ENCODE measurements at regions not wholly inside any gene's neighbourhood (a gene's known extent, or its start where the extent isn't known, plus 50 kb on each side); places are given as distances from the start of the nearest gene placed in this dataset.

GRCh38 chr7:112556633-112557032 lies 75.8 kb downstream of the LSMEM1 start (continued):
- no peak for TF ChIP-seq ISL1 (CRISPR knock-in tag; IDR thresholded peaks at IDR 0.05)
- TF ChIP-seq BACH2 (CRISPR knock-in tag; IDR thresholded peaks at IDR 0.05; ENCODE audit: borderline replicate concordance): no peak
- no peak for TF ChIP-seq GLIS3 (CRISPR knock-in tag; IDR thresholded peaks at IDR 0.05)
- TF ChIP-seq ZC3H10 (CRISPR knock-in tag; IDR thresholded peaks at IDR 0.05): no peak
- no peak for TF ChIP-seq TOX (CRISPR knock-in tag; IDR thresholded peaks at IDR 0.05; ENCODE audit: borderline replicate concordance)
- TF ChIP-seq ZNF8 (CRISPR knock-in tag; IDR thresholded peaks at IDR 0.05): no peak
- no peak for TF ChIP-seq SNAI2 (CRISPR knock-in tag; IDR thresholded peaks at IDR 0.05)
- TF ChIP-seq CSRNP3 (CRISPR knock-in tag; IDR thresholded peaks at IDR 0.05): no peak

GRCh38 chr7:112566442-112567324 lies 85.9 kb downstream of the LSMEM1 start:
- peak; percentile 78 for ATAC-seq
- peak; percentile 87 for TF ChIP-seq ISL1 (CRISPR knock-in tag; IDR thresholded peaks at IDR 0.05)
- peak; percentile 58; the same call in 1 of the 2 replicates for TF ChIP-seq PATZ1 (CRISPR knock-in tag; IDR thresholded peaks at IDR 0.05; ENCODE audit: borderline replicate concordance)
- TF ChIP-seq BACH2 (CRISPR knock-in tag; IDR thresholded peaks at IDR 0.05; ENCODE audit: borderline replicate concordance): no peak
- peak; percentile 54; the same call in 1 of the 2 replicates for TF ChIP-seq TSHZ2 (CRISPR knock-in tag; IDR thresholded peaks at IDR 0.05)
- no peak for TF ChIP-seq ARNTL (CRISPR knock-in tag; IDR thresholded peaks at IDR 0.05; ENCODE audit: borderline replicate concordance, low read depth)

GRCh38 chr7:112567388-112567787 lies 86.6 kb downstream of the LSMEM1 start:
- TF ChIP-seq CREB5 (CRISPR knock-in tag; IDR thresholded peaks at IDR 0.05; ENCODE audit: low read depth) (no peak), ZNF565 (CRISPR knock-in tag; conservative IDR thresholded peaks at IDR 0.05; ENCODE audit: low read depth) (no peak), ISL1 (CRISPR knock-in tag; IDR thresholded peaks at IDR 0.05) (no peak), PPARA (CRISPR knock-in tag; IDR thresholded peaks at IDR 0.05; ENCODE audit: borderline replicate concordance) (no peak), ZNF8 (CRISPR knock-in tag; IDR thresholded peaks at IDR 0.05) (no peak), TOX (CRISPR knock-in tag; IDR thresholded peaks at IDR 0.05; ENCODE audit: borderline replicate concordance) (no peak), GLIS3 (CRISPR knock-in tag; IDR thresholded peaks at IDR 0.05) (no peak), TCF4 (CRISPR knock-in tag; IDR thresholded peaks at IDR 0.05; ENCODE audit: borderline replicate concordance) (no peak), ZFP30 (CRISPR knock-in tag; IDR thresholded peaks at IDR 0.05) (no peak), CSDC2 (CRISPR knock-in tag; IDR thresholded peaks at IDR 0.05) (no peak), ARNTL (CRISPR knock-in tag; IDR thresholded peaks at IDR 0.05; ENCODE audit: borderline replicate concordance, low read depth) (no peak), RARB (CRISPR knock-in tag; IDR thresholded peaks at IDR 0.05) (no peak)
- no peak for ATAC-seq

- ATAC-seq: peak; percentile 33; the same call in 2 of the 3 replicates
- TF ChIP-seq ISL1 (CRISPR knock-in tag; IDR thresholded peaks at IDR 0.05) (no peak), PPARA (CRISPR knock-in tag; IDR thresholded peaks at IDR 0.05; ENCODE audit: borderline replicate concordance) (no peak), OSR1 (CRISPR knock-in tag; IDR thresholded peaks at IDR 0.05) (no peak), GLIS3 (CRISPR knock-in tag; IDR thresholded peaks at IDR 0.05) (no peak), ZFP3 (CRISPR knock-in tag; IDR thresholded peaks at IDR 0.05) (no peak), PATZ1 (CRISPR knock-in tag; IDR thresholded peaks at IDR 0.05; ENCODE audit: borderline replicate concordance) (no peak), ZNF8 (CRISPR knock-in tag; IDR thresholded peaks at IDR 0.05) (no peak), ESRRG (CRISPR knock-in tag; IDR thresholded peaks at IDR 0.05) (no peak)
Measured at GRCh38 chr7:112571852-112572607, 91.2 kb downstream of the LSMEM1 start.

All from SK-N-SH treated with all-trans-retinoic acid at 6 μM for 48 hours (cell line).